GM19467 (cell line): ENCODE measurements at regions not wholly inside any gene's neighbourhood (a gene's known extent, or its start where the extent isn't known, plus 50 kb on each side); places are given as distances from the start of the nearest gene placed in this dataset.

ENCODE experiments used
- ATAC-seq: cut with Tn5 transposase; IDR thresholded peaks from one replicate; pipeline ENCODE4 v1.9.1; 2021; ENCODE audit warnings: mild to moderate bottlenecking, moderate library complexity; ENCODE audit not compliant: unreplicated experiment

GRCh38 chr6:166877906-166878305 lies 78.4 kb downstream of the RNASET2 start:
- ATAC-seq = no peak

- ATAC-seq = no peak
Measured at GRCh38 chr6:166877349-166877748, 79.0 kb downstream of the RNASET2 start.

GRCh38 chr6:166872531-166873009 lies 83.8 kb downstream of the RNASET2 start:
- ATAC-seq = no peak

GRCh38 chr6:166870602-166871208 lies 85.6 kb downstream of the RNASET2 start:
- no peak for ATAC-seq

GRCh38 chr6:166866839-166867637 lies 89.3 kb downstream of the RNASET2 start:
- ATAC-seq = no peak

- ATAC-seq = no peak
Measured at GRCh38 chr6:166864333-166864732, 92.0 kb downstream of the RNASET2 start.

GRCh38 chr6:166862978-166863530 lies 93.3 kb downstream of the RNASET2 start:
- peak; percentile 35 for ATAC-seq

GRCh38 chr6:166862287-166862977 lies 93.9 kb downstream of the RNASET2 start:
- peak; percentile 52 for ATAC-seq

GRCh38 chr6:166861961-166862286 lies 94.4 kb downstream of the RNASET2 start:
- ATAC-seq = no peak

- no peak for ATAC-seq
Measured at GRCh38 chr6:166861304-166861703, 95.0 kb downstream of the RNASET2 start.

GRCh38 chr6:166860392-166860791 lies 96.0 kb downstream of the RNASET2 start:
- no peak for ATAC-seq

GRCh38 chr6:166855416-166855815 lies 100.9 kb downstream of the RNASET2 start:
- no peak for ATAC-seq

GRCh38 chr6:166853371-166854325 lies 102.7 kb downstream of the RNASET2 start:
- ATAC-seq = no peak

- ATAC-seq = no peak
Measured at GRCh38 chr6:166852451-166852975, 103.8 kb downstream of the RNASET2 start.

- no peak for ATAC-seq
Measured at GRCh38 chr6:166851911-166852310, 104.4 kb downstream of the RNASET2 start.

- no peak for ATAC-seq
Measured at GRCh38 chr6:166851426-166851825, 104.9 kb downstream of the RNASET2 start.

- no peak for ATAC-seq
Measured at GRCh38 chr6:166850677-166851076, 105.7 kb downstream of the RNASET2 start.

- peak; percentile 49 for ATAC-seq
Measured at GRCh38 chr6:166849749-166850183, 106.6 kb downstream of the RNASET2 start.

- no peak for ATAC-seq
Measured at GRCh38 chr6:166848979-166849748, 107.2 kb downstream of the RNASET2 start.
